OCI-LY3 (cell line): ENCODE measurements at regions not wholly inside any gene's neighbourhood (a gene's known extent, or its start where the extent isn't known, plus 50 kb on each side); places are given as distances from the start of the nearest gene placed in this dataset.
"Not testable (repeated sequence)": the region's sequence is repeated elsewhere in the genome, so short reads cannot be mapped to it uniquely, and the experiment has no call there.

Experiments used
- H2AFZ ChIP-seq: fragments of 200-600, 300-600 bp; shearing (Covaris generic); 2 replicates; pipeline ENCODE4 v1.6.0; 2014; ENCODE audit warnings: antibody characterized with exemption, low read depth, low read length
- H3K27ac ChIP-seq: fragments of 200-600, 300-600 bp; sonication (generic); 2 replicates; pipeline ENCODE4 v1.5.1; 2014; ENCODE audit warnings: mild to moderate bottlenecking, low read length, moderate library complexity, mixed read lengths
- H3K27me3 ChIP-seq: fragments of 200-600, 300-600 bp; sonication (generic); 2 replicates; pipeline ENCODE4 v1.6.1; 2014; ENCODE audit warnings: low read depth, low read length, mixed read lengths
- H3K36me3 ChIP-seq: fragments of 200-600, 300-600 bp; sonication (generic); replicated peaks from 2 replicates; pipeline ENCODE3; 2014; ENCODE audit warnings: low read depth, low read length, mixed read lengths
- H3K4me1 ChIP-seq: fragments of 300-600, 200-600 bp; sonication (generic); 2 replicates; pipeline ENCODE4 v1.6.1; 2014; ENCODE audit warnings: low read length, mixed read lengths
- H3K4me2 ChIP-seq: fragments of 200-600, 300-600 bp; sonication (generic); 2 replicates; pipeline ENCODE4 v1.6.1; 2014; ENCODE audit warnings: low read length, mixed read lengths
- H3K4me3 ChIP-seq: fragments of 300-600, 200-600 bp; sonication (generic); 2 replicates; pipeline ENCODE4 v1.5.1; 2014; ENCODE audit warnings: antibody characterized with exemption, mild to moderate bottlenecking, low read length, moderate library complexity
- H3K79me2 ChIP-seq: fragments of 300-600, 200-600 bp; shearing (Covaris generic); 2 replicates; pipeline ENCODE4 v1.6.1; 2014; ENCODE audit warnings: mild to moderate bottlenecking, low read length, mixed read lengths
- H3K9ac ChIP-seq: fragments of 300-600, 200-600 bp; shearing (Covaris generic); 2 replicates; pipeline ENCODE4 v1.6.0; 2014; ENCODE audit warnings: mild to moderate bottlenecking, low read length, moderate library complexity
- H3K9me3 ChIP-seq: fragments of 200-600, 300-600 bp; shearing (Covaris generic); 2 replicates; pipeline ENCODE4 v1.6.1; 2014; ENCODE audit warnings: low read length, mixed read lengths; ENCODE audit not compliant: insufficient read depth
- H4K20me1 ChIP-seq: fragments of 200-600, 300-600 bp; sonication (generic); 2 replicates; pipeline ENCODE4 v1.6.1; 2016; ENCODE audit warnings: low read length, mixed read lengths; ENCODE audit not compliant: insufficient read depth
- EZH2phosphoT487 ChIP-seq: fragments of 200-600 bp; shearing (Covaris generic); IDR thresholded peaks from 2 replicates; pipeline ENCODE4 v1.6.1; 2018; ENCODE audit warnings: antibody characterized with exemption, mixed run types, low read depth
- TF ChIP-seq, protein P1 (sequence below): fragments of 200-600, 300-600 bp; sonication (generic); IDR thresholded peaks from 2 replicates; pipeline ENCODE4 v1.5.1; 2014; ENCODE audit warnings: antibody characterized with exemption, low read length, low read depth

DNA sequence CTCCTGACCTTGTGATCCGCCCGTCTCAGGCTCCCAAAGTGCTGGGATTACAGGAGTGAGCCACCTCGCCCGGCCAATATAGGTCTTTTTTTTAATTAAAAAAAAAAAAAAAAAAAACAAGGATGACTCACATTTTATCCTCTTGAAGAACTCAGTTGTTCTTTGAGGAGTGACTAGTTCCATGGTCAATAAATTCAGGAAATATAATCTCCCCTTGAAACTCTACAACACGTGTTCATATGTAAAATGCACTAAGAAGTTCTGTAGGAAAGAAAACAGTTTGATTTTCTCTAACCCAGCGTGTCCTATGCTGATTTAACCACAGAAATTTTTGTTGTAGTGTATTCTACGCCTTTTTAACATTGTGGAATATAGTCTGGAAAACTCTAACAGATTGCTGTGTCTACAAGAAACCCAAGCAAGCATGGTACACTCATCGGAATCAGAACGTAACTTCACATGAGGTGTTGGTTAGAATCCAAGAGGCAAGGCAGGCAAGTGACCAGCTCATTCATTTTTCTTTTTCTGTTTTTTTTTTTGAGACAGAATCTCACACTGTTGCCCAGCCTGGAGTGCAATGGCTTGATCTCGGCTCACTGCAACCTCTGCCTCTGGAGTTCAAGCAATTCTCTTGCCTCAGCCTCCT, 79.0 kb upstream of the ZNF217 start:
- no peaks in the 10 kb centered on the region for H4K20me1 ChIP-seq
- H3K4me2 ChIP-seq, result no peak overlapping the region
- H3K4me3 ChIP-seq, result no peak overlapping the region
- no peak overlapping the region for H3K27ac ChIP-seq
- no peak for TF ChIP-seq EZH2phosphoT487
- TF ChIP-seq, protein P1, sequence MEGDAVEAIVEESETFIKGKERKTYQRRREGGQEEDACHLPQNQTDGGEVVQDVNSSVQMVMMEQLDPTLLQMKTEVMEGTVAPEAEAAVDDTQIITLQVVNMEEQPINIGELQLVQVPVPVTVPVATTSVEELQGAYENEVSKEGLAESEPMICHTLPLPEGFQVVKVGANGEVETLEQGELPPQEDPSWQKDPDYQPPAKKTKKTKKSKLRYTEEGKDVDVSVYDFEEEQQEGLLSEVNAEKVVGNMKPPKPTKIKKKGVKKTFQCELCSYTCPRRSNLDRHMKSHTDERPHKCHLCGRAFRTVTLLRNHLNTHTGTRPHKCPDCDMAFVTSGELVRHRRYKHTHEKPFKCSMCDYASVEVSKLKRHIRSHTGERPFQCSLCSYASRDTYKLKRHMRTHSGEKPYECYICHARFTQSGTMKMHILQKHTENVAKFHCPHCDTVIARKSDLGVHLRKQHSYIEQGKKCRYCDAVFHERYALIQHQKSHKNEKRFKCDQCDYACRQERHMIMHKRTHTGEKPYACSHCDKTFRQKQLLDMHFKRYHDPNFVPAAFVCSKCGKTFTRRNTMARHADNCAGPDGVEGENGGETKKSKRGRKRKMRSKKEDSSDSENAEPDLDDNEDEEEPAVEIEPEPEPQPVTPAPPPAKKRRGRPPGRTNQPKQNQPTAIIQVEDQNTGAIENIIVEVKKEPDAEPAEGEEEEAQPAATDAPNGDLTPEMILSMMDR, result no peak
- H3K36me3 ChIP-seq, result no peaks in the 10 kb centered on the region
- H3K9ac ChIP-seq, result no peak overlapping the region
- no peaks in the 10 kb centered on the region for H3K9me3 ChIP-seq
- H3K4me1 ChIP-seq, result no peaks in the 10 kb centered on the region
- H3K79me2 ChIP-seq, result no peaks in the 10 kb centered on the region
- H3K27me3 ChIP-seq, result peaks cover 5% of the 10 kb centered on the region; the same call in 1 of the 2 replicates
- H2AFZ ChIP-seq, result no peak overlapping the region

GRCh38 chr20:53671370-53671769, 77.7 kb upstream of the ZNF217 start:
- Histone ChIP-seq H3K9ac (no peak overlapping the region), H3K79me2 (no peaks in the 10 kb centered on the region), H3K27me3 (peaks cover 5% of the 10 kb centered on the region; the same call in 1 of the 2 replicates), H3K4me2 (no peak overlapping the region), H4K20me1 (no peaks in the 10 kb centered on the region), H2AFZ (no peak overlapping the region), H3K4me1 (no peaks in the 10 kb centered on the region), H3K36me3 (no peaks in the 10 kb centered on the region), H3K4me3 (no peak overlapping the region), H3K9me3 (no peaks in the 10 kb centered on the region), H3K27ac (no peak overlapping the region)
- TF ChIP-seq EZH2phosphoT487, result no peak
- TF ChIP-seq, protein P1, result no peak

- not testable (repeated sequence) for H3K27ac ChIP-seq, H4K20me1 ChIP-seq, H2AFZ ChIP-seq, H3K4me2 ChIP-seq, H3K9ac ChIP-seq, H3K36me3 ChIP-seq, H3K27me3 ChIP-seq, H3K4me3 ChIP-seq, H3K79me2 ChIP-seq, H3K4me1 ChIP-seq, H3K9me3 ChIP-seq
Observed at GRCh38 chr20:53669517-53670313, 76.1 kb upstream of the ZNF217 start.

- H3K27me3 ChIP-seq, result peaks cover 5% of the 10 kb centered on the region; the same call in 1 of the 2 replicates
- H2AFZ ChIP-seq, result no peak overlapping the region
- no peak overlapping the region for H3K9ac ChIP-seq
- no peaks in the 10 kb centered on the region for H3K4me1 ChIP-seq
- no peaks in the 10 kb centered on the region for H3K79me2 ChIP-seq
- no peaks in the 10 kb centered on the region for H4K20me1 ChIP-seq
- H3K36me3 ChIP-seq, result no peaks in the 10 kb centered on the region
- H3K27ac ChIP-seq, result no peak overlapping the region
- no peak for TF ChIP-seq EZH2phosphoT487
- TF ChIP-seq, protein P1, result no peak
- H3K4me2 ChIP-seq, result no peak overlapping the region
- no peak overlapping the region for H3K4me3 ChIP-seq
- H3K9me3 ChIP-seq, result no peaks in the 10 kb centered on the region
Observed at GRCh38 chr20:53668992-53669391, 75.4 kb upstream of the ZNF217 start.
